Skin of body (tissue), 1 donor: ENCODE measurements at regions not wholly inside any gene's neighbourhood (a gene's known extent, or its start where the extent isn't known, plus 50 kb on each side); places are given as distances from the start of the nearest gene placed in this dataset.
A peak's percentile ranks its signal among the peaks of the same experiment; 100 is the strongest.

Experiments used
- DNase-seq: peaks from one replicate; lab custom pipeline; 2025; lab: John Stamatoyannopoulos, UW

- DNase-seq: no peak
Observed at GRCh38 chr1:221344693-221345092, 397.2 kb downstream of the DUSP10 start.

- no peak for DNase-seq
Observed at GRCh38 chr1:221347706-221348105, 394.2 kb downstream of the DUSP10 start.

- no peak for DNase-seq
Observed at GRCh38 chr1:221350091-221350490, 391.8 kb downstream of the DUSP10 start.

GRCh38 chr1:221356693-221357092, 385.2 kb downstream of the DUSP10 start:
- no peak for DNase-seq

- DNase-seq: no peak
Observed at GRCh38 chr1:221363039-221363438, 378.9 kb downstream of the DUSP10 start.

GRCh38 chr1:221366495-221367110, 375.3 kb downstream of the DUSP10 start:
- DNase-seq: no peak

- peak; percentile 56 for DNase-seq
Observed at GRCh38 chr1:221371705-221372104, 370.2 kb downstream of the DUSP10 start.

GRCh38 chr1:221373795-221374194, 368.1 kb downstream of the DUSP10 start:
- DNase-seq: no peak

GRCh38 chr1:221376286-221376685, 365.6 kb downstream of the DUSP10 start:
- no peak for DNase-seq

- no peak for DNase-seq
Observed at GRCh38 chr1:221381910-221382623, 359.8 kb downstream of the DUSP10 start.

GRCh38 chr1:221392453-221392852, 349.4 kb downstream of the DUSP10 start:
- DNase-seq: no peak

GRCh38 chr1:221394011-221394544, 347.8 kb downstream of the DUSP10 start:
- peak; percentile 71 for DNase-seq

GRCh38 chr1:221396526-221396925, 345.4 kb downstream of the DUSP10 start:
- DNase-seq: no peak

GRCh38 chr1:221397141-221397540, 344.7 kb downstream of the DUSP10 start:
- no peak for DNase-seq

GRCh38 chr1:221397606-221398005, 344.3 kb downstream of the DUSP10 start:
- DNase-seq: no peak

GRCh38 chr1:221405146-221405545, 336.7 kb downstream of the DUSP10 start:
- DNase-seq: no peak

- DNase-seq: no peak
Observed at GRCh38 chr1:221408117-221408803, 333.6 kb downstream of the DUSP10 start.

GRCh38 chr1:221411283-221411682, 330.6 kb downstream of the DUSP10 start:
- DNase-seq: peak; percentile 27

- no peak for DNase-seq
Observed at GRCh38 chr1:221414772-221415539, 326.9 kb downstream of the DUSP10 start.

GRCh38 chr1:221415651-221416050, 326.2 kb downstream of the DUSP10 start:
- DNase-seq: no peak

- DNase-seq: no peak
Observed at GRCh38 chr1:221416142-221416541, 325.7 kb downstream of the DUSP10 start.

- no peak for DNase-seq
Observed at GRCh38 chr1:221416723-221417122, 325.2 kb downstream of the DUSP10 start.
